H9 (cell line): ENCODE measurements at regions not wholly inside any gene's neighbourhood (a gene's known extent, or its start where the extent isn't known, plus 50 kb on each side); places are given as distances from the start of the nearest gene placed in this dataset.

Source experiments
- DNase-seq: peaks from one replicate; pipeline ENCODE4 v3.0.0-alpha.2; 2017
- H2AFZ ChIP-seq: one replicate; pipeline ENCODE4 v1.6.1; 2013; ENCODE audit warnings: mild to moderate bottlenecking, low read length, control low read depth, moderate library complexity
- H2AK5ac ChIP-seq: 2 replicates; pipeline ENCODE4 v1.6.1; 2013; ENCODE audit warnings: low read length, control low read depth, mixed read lengths; ENCODE audit not compliant: insufficient read length
- H2BK120ac ChIP-seq: one replicate; pipeline ENCODE4 v1.6.1; 2013; ENCODE audit warnings: low read depth, mild to moderate bottlenecking, low read length, control low read depth, inconsistent platforms; ENCODE audit not compliant: poor library complexity, severe bottlenecking
- H2BK12ac ChIP-seq: 2 replicates; pipeline ENCODE4 v1.6.1; 2013; ENCODE audit warnings: low read length, control low read depth, mixed read lengths, low read depth; ENCODE audit not compliant: insufficient read length
- H2BK15ac ChIP-seq: 2 replicates; pipeline ENCODE4 v1.6.1; 2013; ENCODE audit warnings: low read depth, low read length, control low read depth
- H2BK20ac ChIP-seq: one replicate; pipeline ENCODE4 v1.6.1; 2013; ENCODE audit warnings: low read depth, mild to moderate bottlenecking, low read length, control low read depth, inconsistent platforms; ENCODE audit not compliant: poor library complexity, severe bottlenecking
- H2BK5ac ChIP-seq: 2 replicates; pipeline ENCODE4 v1.6.1; 2013; ENCODE audit warnings: low read length, control low read depth, mixed read lengths; ENCODE audit not compliant: insufficient read length
- H3K14ac ChIP-seq: 2 replicates; pipeline ENCODE4 v1.6.1; 2013; ENCODE audit warnings: low read length, control low read depth; ENCODE audit not compliant: insufficient read depth
- H3K18ac ChIP-seq: 2 replicates; pipeline ENCODE4 v1.6.1; 2013; ENCODE audit warnings: low read depth, mild to moderate bottlenecking, mixed read lengths, low read length, control low read depth; ENCODE audit not compliant: insufficient read length
- H3K23ac ChIP-seq: 2 replicates; pipeline ENCODE4 v1.6.1; 2013; ENCODE audit warnings: low read length, control low read depth, mixed read lengths, low read depth; ENCODE audit not compliant: insufficient read length
- H3K23me2 ChIP-seq: 2 replicates; pipeline ENCODE4 v1.6.1; 2013; ENCODE audit warnings: low read depth, mild to moderate bottlenecking, mixed read lengths, low read length, control low read depth; ENCODE audit not compliant: insufficient read length, poor library complexity, severe bottlenecking
- H3K27ac ChIP-seq: 2 replicates; pipeline ENCODE4 v1.5.1; 2013; ENCODE audit warnings: low read length, control low read depth, mixed read lengths, low read depth; ENCODE audit not compliant: insufficient read length
- H3K27me3 ChIP-seq: 2 replicates; pipeline ENCODE4 v1.6.1; 2013; ENCODE audit warnings: low read length, control low read depth, inconsistent platforms; ENCODE audit not compliant: insufficient read depth
- H3K4ac ChIP-seq: 2 replicates; pipeline ENCODE4 v1.6.1; 2013; ENCODE audit warnings: low read depth, mild to moderate bottlenecking, control low read depth, inconsistent platforms, low read length, moderate library complexity
- H3K4me1 ChIP-seq: 2 replicates; pipeline ENCODE4 v1.6.1; 2013; ENCODE audit warnings: low read length, control low read depth, inconsistent platforms; ENCODE audit not compliant: insufficient read depth
- H3K4me2 ChIP-seq: 2 replicates; pipeline ENCODE4 v1.6.1; 2013; ENCODE audit warnings: low read length, control low read depth, mixed read lengths; ENCODE audit not compliant: insufficient read length, insufficient read depth
- H3K56ac ChIP-seq: 2 replicates; pipeline ENCODE4 v1.6.1; 2013; ENCODE audit warnings: low read depth, mild to moderate bottlenecking, mixed read lengths, low read length, control low read depth; ENCODE audit not compliant: insufficient read length
- H3K79me1 ChIP-seq: 2 replicates; pipeline ENCODE4 v1.6.1; 2013; ENCODE audit warnings: low read depth, mild to moderate bottlenecking, moderate library complexity, low read length, control low read depth, inconsistent platforms; ENCODE audit not compliant: insufficient read depth, poor library complexity, severe bottlenecking
- H3K79me2 ChIP-seq: 2 replicates; pipeline ENCODE4 v1.6.1; 2013; ENCODE audit warnings: low read length, control low read depth, inconsistent platforms; ENCODE audit not compliant: insufficient read depth
- H3K9ac ChIP-seq: 2 replicates; pipeline ENCODE4 v1.6.1; 2013; ENCODE audit warnings: low read length, control low read depth, mixed read lengths; ENCODE audit not compliant: insufficient read length; ENCODE audit errors: extremely low read depth
- H3K9me3 ChIP-seq: one replicate; pipeline ENCODE4 v1.6.1; 2013; ENCODE audit warnings: low read depth, low read length, inconsistent platforms; ENCODE audit not compliant: control insufficient read depth
- H3T11ph ChIP-seq: one replicate; pipeline ENCODE4 v1.6.1; 2013; ENCODE audit warnings: mild to moderate bottlenecking, low read length, control low read depth, inconsistent platforms
- H4K20me1 ChIP-seq: one replicate; pipeline ENCODE4 v1.6.1; 2013; ENCODE audit not compliant: control insufficient read depth, insufficient read length, insufficient read depth
- H4K5ac ChIP-seq: 2 replicates; pipeline ENCODE4 v1.6.1; 2013; ENCODE audit warnings: low read depth, mild to moderate bottlenecking, mixed read lengths, low read length, control low read depth; ENCODE audit not compliant: insufficient read length
- H4K8ac ChIP-seq: replicated peaks from 2 replicates; pipeline ENCODE4 v1.6.1; 2013; ENCODE audit warnings: low read length, control low read depth, mixed read lengths, low read depth; ENCODE audit not compliant: insufficient read length
- H4K91ac ChIP-seq: 2 replicates; pipeline ENCODE4 v1.6.1; 2013; ENCODE audit warnings: low read depth, mild to moderate bottlenecking, moderate library complexity, mixed read lengths, low read length, control low read depth; ENCODE audit not compliant: insufficient read length
- H3K27ac Mint-ChIP-seq, 3 experiments: 2 replicates in 2 of 3; 3 replicates in 1 of 3; pipeline ENCODE4 v1.8.0; 2020 to 2021; ENCODE audit warnings: mixed read lengths in 3 of 3, mild to moderate bottlenecking in 1 of 3, moderate library complexity in 1 of 3
- H3K27me3 Mint-ChIP-seq: 2 replicates; pipeline ENCODE4 v1.8.0; 2021; ENCODE audit warnings: low read depth, mild to moderate bottlenecking, moderate library complexity, mixed read lengths
- H3K36me3 Mint-ChIP-seq, 3 experiments: 2 replicates in 2 of 3; 3 replicates in 1 of 3; pipeline ENCODE4 v1.8.0; 2020 to 2021; ENCODE audit warnings: low read depth in 3 of 3, mixed read lengths in 3 of 3; ENCODE audit not compliant: insufficient read depth in 1 of 3
- H3K4me1 Mint-ChIP-seq, 2 experiments: 2 replicates each; pipeline ENCODE4 v1.8.0; 2020; ENCODE audit warnings: mixed read lengths in 2 of 2
- H3K4me3 Mint-ChIP-seq, 2 experiments: 2 replicates in 1 of 2; 3 replicates in 1 of 2; pipeline ENCODE4 v1.8.0; 2020 to 2021; ENCODE audit warnings: mild to moderate bottlenecking in 2 of 2, mixed read lengths in 2 of 2, moderate library complexity in 1 of 2
- H3K9me3 Mint-ChIP-seq, 2 experiments: 2 replicates in 1 of 2; 3 replicates in 1 of 2; pipeline ENCODE4 v1.8.0; 2020; ENCODE audit warnings: mild to moderate bottlenecking in 2 of 2, mixed read lengths in 2 of 2, moderate library complexity in 1 of 2
- WGBS: extraction: QIAGEN DNeasy Blood & Tissue Kit; methylation state at CpG from one replicate; pipeline ENCODE4 v1.1.7; 2013; ENCODE audit warnings: missing lambda C conversion rate, low lambda C conversion rate, mixed read lengths; ENCODE audit not compliant: insufficient read length; ENCODE audit errors: extremely low coverage; 5-methylcytosine and 5-hydroxymethylcytosine counted together
- TF ChIP-seq, protein P1 (sequence below): fragments of 200-600 bp; sonication (generic); conservative IDR thresholded peaks from 3 replicates; pipeline ENCODE4 v1.8.0; 2021; ENCODE audit warnings: antibody characterized with exemption, mild to moderate bottlenecking

GRCh38 chr10:29022513-29022912, 266.4 kb upstream of the LYZL1 start:
- WGBS: no CpG with 5 or more reads among the region's 9 CpGs
- no peak overlapping the region for H3K56ac ChIP-seq
- peak overlapping the region; percentile 59 for H2AFZ ChIP-seq
- H3K4me1 Mint-ChIP-seq: peaks cover 14 to 19% of the 10 kb centered on the region in 2 experiments
- H3K79me1 ChIP-seq: no peaks in the 10 kb centered on the region
- no peak overlapping the region for H4K8ac ChIP-seq
- H3K18ac ChIP-seq: no peak overlapping the region
- no peak for DNase-seq
- no peak overlapping the region for H2BK12ac ChIP-seq
- TF ChIP-seq, protein P1, sequence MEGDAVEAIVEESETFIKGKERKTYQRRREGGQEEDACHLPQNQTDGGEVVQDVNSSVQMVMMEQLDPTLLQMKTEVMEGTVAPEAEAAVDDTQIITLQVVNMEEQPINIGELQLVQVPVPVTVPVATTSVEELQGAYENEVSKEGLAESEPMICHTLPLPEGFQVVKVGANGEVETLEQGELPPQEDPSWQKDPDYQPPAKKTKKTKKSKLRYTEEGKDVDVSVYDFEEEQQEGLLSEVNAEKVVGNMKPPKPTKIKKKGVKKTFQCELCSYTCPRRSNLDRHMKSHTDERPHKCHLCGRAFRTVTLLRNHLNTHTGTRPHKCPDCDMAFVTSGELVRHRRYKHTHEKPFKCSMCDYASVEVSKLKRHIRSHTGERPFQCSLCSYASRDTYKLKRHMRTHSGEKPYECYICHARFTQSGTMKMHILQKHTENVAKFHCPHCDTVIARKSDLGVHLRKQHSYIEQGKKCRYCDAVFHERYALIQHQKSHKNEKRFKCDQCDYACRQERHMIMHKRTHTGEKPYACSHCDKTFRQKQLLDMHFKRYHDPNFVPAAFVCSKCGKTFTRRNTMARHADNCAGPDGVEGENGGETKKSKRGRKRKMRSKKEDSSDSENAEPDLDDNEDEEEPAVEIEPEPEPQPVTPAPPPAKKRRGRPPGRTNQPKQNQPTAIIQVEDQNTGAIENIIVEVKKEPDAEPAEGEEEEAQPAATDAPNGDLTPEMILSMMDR: no peak
- H3K27me3 Mint-ChIP-seq: peaks cover 10% of the 10 kb centered on the region
- no peak overlapping the region for H3K14ac ChIP-seq
- no peak overlapping the region for H3K23ac ChIP-seq
- H3K36me3 Mint-ChIP-seq: peaks cover 0 to 3% (median 0%) of the 10 kb centered on the region in 3 experiments; a peak in 4 of 7 replicates
- no peak overlapping the region for H3K27ac ChIP-seq
- H3T11ph ChIP-seq: no peak overlapping the region
- no peaks in the 10 kb centered on the region for H3K79me2 ChIP-seq
- H2AK5ac ChIP-seq: no peak overlapping the region
- no peak overlapping the region for H4K91ac ChIP-seq
- H2BK15ac ChIP-seq: no peak overlapping the region
- no peak overlapping the region for H3K4me3 Mint-ChIP-seq
- no peak overlapping the region for H3K4ac ChIP-seq
- peak overlapping the region in 2 of 3 experiments; percentile 42 to 70; a peak in 3 of 7 replicates for H3K27ac Mint-ChIP-seq
- H2BK5ac ChIP-seq: no peak overlapping the region
- no peaks in the 10 kb centered on the region for H3K23me2 ChIP-seq
- no peak overlapping the region for H2BK20ac ChIP-seq
- no peak overlapping the region for H4K5ac ChIP-seq
- H3K9me3 ChIP-seq: no peaks in the 10 kb centered on the region
- no peak overlapping the region for H2BK120ac ChIP-seq
- no peaks in the 10 kb centered on the region; the same call in 1 of the 2 replicates for H3K27me3 ChIP-seq
- H4K20me1 ChIP-seq: no peaks in the 10 kb centered on the region
- H3K9me3 Mint-ChIP-seq: no peaks in the 10 kb centered on the region; a peak in 2 of 5 replicates
- no peaks in the 10 kb centered on the region; the same call in 1 of the 2 replicates for H3K4me1 ChIP-seq
- H3K9ac ChIP-seq: no peak overlapping the region
- no peak overlapping the region for H3K4me2 ChIP-seq
